NT2/D1 (cell line): ENCODE measurements at regions not wholly inside any gene's neighbourhood (a gene's known extent, or its start where the extent isn't known, plus 50 kb on each side); places are given as distances from the start of the nearest gene placed in this dataset.

Experiments used
- DNase-seq: peaks from one replicate; pipeline ENCODE4 v3.0.0-alpha.2; 2011; ENCODE audit warnings: low read depth, low spot score
- H3K27me3 ChIP-seq: 2 replicates; pipeline ENCODE4 v1.6.0; 2011; ENCODE audit warnings: mild to moderate bottlenecking; ENCODE audit not compliant: insufficient read length, insufficient read depth
- H3K36me3 ChIP-seq: 2 replicates; pipeline ENCODE4 v1.6.1; 2011; ENCODE audit warnings: mild to moderate bottlenecking, low read length, mixed read lengths; ENCODE audit not compliant: insufficient read depth, insufficient read length
- H3K4me1 ChIP-seq: 2 replicates; pipeline ENCODE4 v1.5.1; 2011; ENCODE audit not compliant: insufficient read depth, insufficient read length
- H3K4me3 ChIP-seq: 2 replicates; pipeline ENCODE4 v1.5.1; 2011; ENCODE audit warnings: low read depth; ENCODE audit not compliant: insufficient read length
- H3K9ac ChIP-seq: 2 replicates; pipeline ENCODE4 v1.6.0; 2011; ENCODE audit warnings: low read depth; ENCODE audit not compliant: insufficient read length
- H3K9me3 ChIP-seq: 2 replicates; pipeline ENCODE4 v1.5.1; 2011; ENCODE audit warnings: mild to moderate bottlenecking, low read length; ENCODE audit not compliant: insufficient read depth
- SUZ12 ChIP-seq: IDR thresholded peaks from 2 replicates; pipeline ENCODE4 v1.6.1; 2011; ENCODE audit not compliant: insufficient read length, insufficient read depth; ENCODE audit errors: extremely low read depth
- YY1 ChIP-seq: IDR thresholded peaks from 2 replicates; pipeline ENCODE4 v1.6.1; 2011; ENCODE audit not compliant: insufficient read length, insufficient read depth
- ZNF274 ChIP-seq: IDR thresholded peaks from 2 replicates; pipeline ENCODE4 v1.6.1; 2011; ENCODE audit warnings: mild to moderate bottlenecking, low read depth, low read length

DNA sequence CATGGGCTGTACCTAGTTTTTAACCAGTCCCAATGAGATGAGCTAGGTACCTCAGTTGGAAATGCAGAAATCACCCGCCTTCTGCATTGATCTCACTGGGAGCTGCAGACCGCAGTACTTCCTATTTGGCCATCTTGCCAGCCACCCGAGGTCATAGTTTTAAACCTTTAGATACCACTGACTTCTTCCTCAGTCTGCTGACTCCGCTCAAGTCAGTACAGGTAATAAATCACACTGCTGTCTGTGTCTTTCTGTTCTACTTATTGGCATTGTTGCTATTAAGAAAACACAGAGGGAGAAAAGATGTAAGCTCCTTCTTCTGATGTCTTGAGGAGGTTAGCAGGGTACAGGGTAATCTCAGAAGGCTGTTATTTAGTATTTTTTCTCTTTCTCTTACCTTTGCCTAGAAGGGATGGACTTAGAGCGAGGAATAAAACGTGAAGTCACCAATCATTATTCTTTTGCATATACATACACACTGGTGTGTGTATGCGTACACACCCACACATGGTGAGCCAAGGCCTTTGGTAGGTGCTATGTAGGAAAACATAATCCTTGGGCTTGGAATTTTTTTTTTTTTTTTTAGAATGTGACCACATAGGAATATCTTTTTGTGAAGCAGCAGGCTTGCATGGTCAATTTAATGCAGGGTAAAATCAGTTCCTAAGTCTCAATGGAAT lies 197.2 kb downstream of the EDEM1 start:
- Histone ChIP-seq H3K4me1 (peaks cover 2% of the 10 kb centered on the region), H3K9me3 (0 out of 2 replicates have a peak, but pooled peaks cover 4% of the 10 kb centered on the region), H3K27me3 (no peaks in the 10 kb centered on the region), H3K9ac (no peak overlapping the region), H3K4me3 (no peak overlapping the region), H3K36me3 (no peaks in the 10 kb centered on the region)
- no peak for DNase-seq
- TF ChIP-seq ZNF274 (no peak), SUZ12 (no peak), YY1 (no peak)

DNA sequence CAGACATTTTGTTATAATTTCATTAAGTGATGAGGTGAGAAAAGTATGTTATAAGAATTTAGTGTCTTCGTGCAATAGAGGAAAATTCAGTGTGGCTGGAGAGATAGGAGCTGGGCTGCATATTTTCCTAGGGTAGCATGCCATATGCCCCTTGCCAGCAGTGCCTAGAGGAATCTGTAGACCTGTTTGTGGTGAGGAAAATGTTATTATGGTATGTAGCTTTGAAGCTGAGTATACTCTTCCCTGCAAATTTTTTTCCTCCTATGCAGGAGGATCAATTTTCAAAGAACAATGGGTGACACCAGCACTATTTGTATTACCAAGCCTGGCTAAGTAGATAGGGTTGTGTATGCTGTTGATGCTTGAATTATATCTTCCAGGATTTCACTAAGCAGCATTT lies 200.6 kb downstream of the EDEM1 start:
- no peaks in the 10 kb centered on the region for H3K36me3 ChIP-seq
- H3K9ac ChIP-seq: no peak overlapping the region
- no peak overlapping the region for H3K4me3 ChIP-seq
- H3K9me3 ChIP-seq: 0 out of 2 replicates have a peak, but pooled peaks cover 3% of the 10 kb centered on the region
- DNase-seq: no peak
- no peak for TF ChIP-seq YY1
- TF ChIP-seq SUZ12: no peak
- TF ChIP-seq ZNF274: no peak
- no peaks in the 10 kb centered on the region for H3K27me3 ChIP-seq
- peaks cover 2% of the 10 kb centered on the region for H3K4me1 ChIP-seq

DNA sequence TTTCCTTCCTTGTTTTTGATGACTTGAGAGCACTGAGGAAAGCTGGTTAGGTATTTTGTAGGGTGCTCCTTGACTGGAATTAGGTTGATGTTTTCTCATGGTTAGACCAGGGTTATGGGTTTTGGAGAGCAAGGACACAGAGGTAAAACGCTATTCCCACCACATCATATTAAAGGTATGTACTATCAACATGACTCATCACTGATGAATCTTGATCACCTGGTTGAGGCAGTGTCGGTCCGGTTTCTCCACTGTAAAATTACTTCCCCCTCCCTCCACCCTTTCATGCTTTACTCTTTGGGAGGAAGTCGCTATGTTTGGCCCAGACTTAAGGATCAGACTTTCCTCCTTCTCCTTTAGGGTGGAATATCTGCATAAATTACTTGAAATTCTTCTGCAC lies 201.6 kb downstream of the EDEM1 start:
- Histone ChIP-seq H3K9me3 (no peaks in the 10 kb centered on the region), H3K4me3 (no peak overlapping the region), H3K36me3 (no peaks in the 10 kb centered on the region), H3K27me3 (no peaks in the 10 kb centered on the region), H3K9ac (no peak overlapping the region), H3K4me1 (no peaks in the 10 kb centered on the region)
- no peak for DNase-seq
- no peak for TF ChIP-seq ZNF274
- TF ChIP-seq YY1: no peak
- no peak for TF ChIP-seq SUZ12

DNA sequence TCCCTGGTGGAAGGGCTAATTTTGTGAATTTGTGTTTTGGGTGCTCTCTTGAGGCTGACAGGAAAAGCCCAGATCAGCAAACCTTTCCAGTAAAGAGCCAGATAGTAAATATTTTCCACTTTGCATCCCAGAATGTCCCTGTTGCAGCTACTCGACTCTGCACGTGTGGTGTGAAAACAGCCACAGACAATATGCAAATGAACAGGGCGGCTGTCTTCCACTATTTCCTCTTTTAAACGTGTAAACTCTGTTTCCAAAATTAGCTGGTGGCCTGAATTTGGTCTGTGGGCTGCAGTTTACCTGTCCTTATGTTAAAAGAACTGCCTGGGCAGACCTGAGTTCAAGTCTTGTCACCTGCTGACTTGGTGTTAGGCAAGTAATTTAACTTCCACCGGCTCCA lies 202.7 kb downstream of the EDEM1 start:
- Histone ChIP-seq H3K4me3 (no peak overlapping the region), H3K4me1 (no peaks in the 10 kb centered on the region), H3K9me3 (no peaks in the 10 kb centered on the region), H3K9ac (no peak overlapping the region), H3K27me3 (no peaks in the 10 kb centered on the region), H3K36me3 (no peaks in the 10 kb centered on the region)
- no peak for DNase-seq
- TF ChIP-seq SUZ12 (no peak), YY1 (no peak), ZNF274 (no peak)

DNA sequence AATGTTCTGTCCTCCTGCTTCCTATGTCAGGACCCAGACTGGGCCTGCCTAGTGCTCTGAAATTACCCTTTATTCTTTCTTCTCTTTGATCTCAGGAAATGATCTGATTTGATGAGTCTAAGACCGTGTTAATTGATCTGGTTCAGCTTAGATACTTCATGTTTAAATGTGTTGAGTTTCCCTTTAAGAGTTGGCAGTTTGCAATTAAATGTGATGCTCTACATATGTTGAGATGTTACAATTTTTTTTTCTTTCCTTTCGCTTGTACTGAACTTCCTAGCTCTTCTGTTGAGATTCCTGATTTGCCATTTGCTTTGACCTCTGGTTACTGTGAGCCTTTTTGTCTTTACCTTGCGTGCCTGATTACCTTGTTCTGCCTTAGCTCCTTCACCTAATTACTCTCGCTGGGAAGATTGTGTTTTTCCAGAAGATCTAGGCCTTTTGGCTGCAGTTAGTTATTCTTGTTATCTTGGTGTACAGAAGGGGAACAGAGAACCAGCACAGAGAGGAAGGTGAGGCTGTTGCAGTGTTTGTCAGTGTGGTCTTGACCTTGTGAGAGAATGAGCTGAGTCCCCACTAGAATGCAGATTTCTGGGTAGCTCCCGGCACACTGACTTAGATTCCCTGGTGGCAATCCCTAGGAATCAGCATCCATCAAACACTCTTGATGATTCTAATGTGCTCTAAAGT lies 203.6 kb downstream of the EDEM1 start:
- H3K4me1 ChIP-seq: no peaks in the 10 kb centered on the region
- H3K36me3 ChIP-seq: no peaks in the 10 kb centered on the region
- no peaks in the 10 kb centered on the region for H3K9me3 ChIP-seq
- no peaks in the 10 kb centered on the region for H3K27me3 ChIP-seq
- H3K4me3 ChIP-seq: no peak overlapping the region
- no peak for DNase-seq
- H3K9ac ChIP-seq: no peak overlapping the region
- TF ChIP-seq ZNF274 (no peak), SUZ12 (no peak), YY1 (no peak)

DNA sequence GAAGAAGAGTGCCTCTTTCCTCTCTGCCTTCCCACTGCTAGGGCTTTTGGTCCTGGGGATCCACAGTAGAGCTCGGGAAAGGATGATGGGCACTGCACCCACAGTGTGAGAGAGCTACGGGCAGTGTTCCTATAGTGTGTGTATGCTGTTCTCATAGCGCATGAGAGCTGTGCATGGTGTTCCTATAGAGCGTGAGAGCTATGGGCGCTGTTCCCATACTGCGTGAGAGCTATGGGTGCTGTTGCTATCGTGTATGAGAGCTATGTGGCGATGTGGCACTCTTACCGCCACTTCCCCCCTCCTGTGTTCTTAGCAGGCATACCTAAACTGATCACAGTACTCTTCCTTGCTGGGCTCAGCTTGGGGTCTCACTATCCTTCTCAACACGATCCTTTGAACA lies 213.5 kb downstream of the EDEM1 start:
- DNase-seq: no peak
- H3K4me1 ChIP-seq: no peaks in the 10 kb centered on the region
- H3K9ac ChIP-seq: no peak overlapping the region
- TF ChIP-seq YY1 (no peak), ZNF274 (no peak)
- H3K9me3 ChIP-seq: no peaks in the 10 kb centered on the region
- no peaks in the 10 kb centered on the region for H3K36me3 ChIP-seq
- H3K27me3 ChIP-seq: no peaks in the 10 kb centered on the region
- H3K4me3 ChIP-seq: no peak overlapping the region

DNA sequence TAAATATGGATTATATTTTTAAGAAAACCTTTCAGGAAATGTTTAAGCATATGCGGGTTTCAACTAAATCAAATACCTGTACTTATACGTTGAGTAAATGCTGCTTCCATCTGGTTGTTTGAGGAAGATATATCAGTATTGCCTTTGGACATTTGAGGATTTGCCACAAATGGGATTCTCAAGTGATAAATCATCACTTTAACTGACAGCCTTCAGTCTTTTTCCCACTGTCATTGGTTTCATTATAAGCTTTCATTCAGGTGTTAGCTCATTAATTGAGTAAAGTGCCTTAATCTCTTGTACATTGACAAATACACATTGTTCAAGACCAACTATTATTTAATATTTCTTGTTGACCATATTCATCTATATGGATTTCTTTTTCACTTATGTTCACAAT lies 217.2 kb downstream of the EDEM1 start:
- Histone ChIP-seq H3K4me3 (no peak overlapping the region), H3K9me3 (no peaks in the 10 kb centered on the region), H3K27me3 (no peaks in the 10 kb centered on the region), H3K9ac (no peak overlapping the region), H3K36me3 (no peaks in the 10 kb centered on the region), H3K4me1 (no peaks in the 10 kb centered on the region)
- DNase-seq: no peak
- TF ChIP-seq SUZ12 (no peak), ZNF274 (no peak), YY1 (no peak)
